Stimulated activated memory B cell treated with anti-CD40 and anti-IgM and Interleukin-4, amounts not matched to agents 10 μg/mL and 1 μg/mL and 100 μg/mL, for 72 hours (primary cell): ENCODE measurements at regions not wholly inside any gene's neighbourhood (a gene's known extent, or its start where the extent isn't known, plus 50 kb on each side); places are given as distances from the start of the nearest gene placed in this dataset.
A peak's percentile ranks its signal among the peaks of the same experiment; 100 is the strongest.

Source experiments
- ATAC-seq: fragments of 150-1000 bp; cut with Tn5 transposase; 2 replicates; pipeline ENCODE4 v1.10.0; 2021
- H3K27ac Mint-ChIP-seq: one replicate; pipeline ENCODE4 v1.8.0; 2022; ENCODE audit warnings: mild to moderate bottlenecking, mixed read lengths
- H3K27me3 Mint-ChIP-seq: one replicate; pipeline ENCODE4 v1.8.0; 2022; ENCODE audit warnings: mixed read lengths
- H3K36me3 Mint-ChIP-seq: one replicate; pipeline ENCODE4 v1.8.0; 2022; ENCODE audit warnings: mixed read lengths
- H3K4me1 Mint-ChIP-seq: one replicate; pipeline ENCODE4 v1.8.0; 2022; ENCODE audit warnings: mixed read lengths
- H3K4me3 Mint-ChIP-seq: one replicate; pipeline ENCODE4 v1.8.0; 2022; ENCODE audit warnings: mild to moderate bottlenecking, moderate library complexity, mixed read lengths
- H3K9me3 Mint-ChIP-seq: one replicate; pipeline ENCODE4 v1.8.0; 2022; ENCODE audit warnings: mixed read lengths

GRCh38 chr10:62924344-62924748, 108.2 kb upstream of the EGR2 start:
- H3K27ac Mint-ChIP-seq = no peak overlapping the region
- ATAC-seq = peak; percentile 31

GRCh38 chr10:62919776-62920175, 103.6 kb upstream of the EGR2 start:
- Mint-ChIP-seq H3K36me3 (no peaks in the 10 kb centered on the region), H3K27me3 (no peaks in the 10 kb centered on the region), H3K4me3 (no peak overlapping the region), H3K9me3 (no peaks in the 10 kb centered on the region), H3K27ac (no peak overlapping the region), H3K4me1 (peaks cover 25% of the 10 kb centered on the region)
- ATAC-seq = no peak

More at GRCh38 chr10:62924344-62924748, 108.2 kb upstream of the EGR2 start:
- Mint-ChIP-seq H3K4me1 (no peaks in the 10 kb centered on the region), H3K36me3 (no peaks in the 10 kb centered on the region), H3K27me3 (no peaks in the 10 kb centered on the region), H3K9me3 (peaks cover 7% of the 10 kb centered on the region), H3K4me3 (no peak overlapping the region)

- no peaks in the 10 kb centered on the region for H3K9me3 Mint-ChIP-seq
- peak; percentile 72 for ATAC-seq
- peak overlapping the region; percentile 24 for H3K4me3 Mint-ChIP-seq
- H3K36me3 Mint-ChIP-seq = no peaks in the 10 kb centered on the region
- H3K27ac Mint-ChIP-seq = peak overlapping the region; percentile 62
- H3K27me3 Mint-ChIP-seq = no peaks in the 10 kb centered on the region
- H3K4me1 Mint-ChIP-seq = peaks cover 45% of the 10 kb centered on the region
Measured at GRCh38 chr10:62917475-62918238, 101.5 kb upstream of the EGR2 start.

- Mint-ChIP-seq H3K36me3 (no peaks in the 10 kb centered on the region), H3K4me3 (no peak overlapping the region), H3K27me3 (no peaks in the 10 kb centered on the region), H3K27ac (no peak overlapping the region), H3K4me1 (peaks cover 60% of the 10 kb centered on the region), H3K9me3 (no peaks in the 10 kb centered on the region)
- ATAC-seq = no peak
Measured at GRCh38 chr10:62916141-62916603, 100.0 kb upstream of the EGR2 start.

- Mint-ChIP-seq H3K36me3 (no peaks in the 10 kb centered on the region), H3K27ac (peak overlapping the region; percentile 17), H3K4me3 (no peak overlapping the region), H3K27me3 (no peaks in the 10 kb centered on the region), H3K4me1 (peaks cover 64% of the 10 kb centered on the region), H3K9me3 (no peaks in the 10 kb centered on the region)
- ATAC-seq = no peak
Measured at GRCh38 chr10:62915158-62915557, 99.0 kb upstream of the EGR2 start.

- no peak for ATAC-seq
- no peaks in the 10 kb centered on the region for H3K9me3 Mint-ChIP-seq
- peak overlapping the region; percentile 78 for H3K27ac Mint-ChIP-seq
- H3K36me3 Mint-ChIP-seq = no peaks in the 10 kb centered on the region
- no peak overlapping the region for H3K4me3 Mint-ChIP-seq
- peaks cover 66% of the 10 kb centered on the region for H3K4me1 Mint-ChIP-seq
- H3K27me3 Mint-ChIP-seq = no peaks in the 10 kb centered on the region
Measured at GRCh38 chr10:62912086-62912485, 95.9 kb upstream of the EGR2 start.

- H3K27me3 Mint-ChIP-seq = no peaks in the 10 kb centered on the region
- ATAC-seq = no peak
- no peaks in the 10 kb centered on the region for H3K36me3 Mint-ChIP-seq
- peaks cover 67% of the 10 kb centered on the region for H3K4me1 Mint-ChIP-seq
- peak overlapping the region; percentile 26 for H3K4me3 Mint-ChIP-seq
- peak overlapping the region; percentile 78 for H3K27ac Mint-ChIP-seq
- H3K9me3 Mint-ChIP-seq = no peaks in the 10 kb centered on the region
Measured at GRCh38 chr10:62911210-62911963, 95.2 kb upstream of the EGR2 start.

GRCh38 chr10:62907470-62908212, 91.5 kb upstream of the EGR2 start:
- H3K4me3 Mint-ChIP-seq = peak overlapping the region; percentile 5
- peaks cover 7% of the 10 kb centered on the region for H3K9me3 Mint-ChIP-seq
- peaks cover 54% of the 10 kb centered on the region for H3K4me1 Mint-ChIP-seq
- ATAC-seq = peak; percentile 84
- H3K27ac Mint-ChIP-seq = peak overlapping the region; percentile 79
- H3K27me3 Mint-ChIP-seq = no peaks in the 10 kb centered on the region
- H3K36me3 Mint-ChIP-seq = no peaks in the 10 kb centered on the region

- no peak for ATAC-seq
- Mint-ChIP-seq H3K36me3 (no peaks in the 10 kb centered on the region), H3K27me3 (no peaks in the 10 kb centered on the region), H3K9me3 (peaks cover 7% of the 10 kb centered on the region), H3K4me3 (no peak overlapping the region), H3K4me1 (peaks cover 42% of the 10 kb centered on the region), H3K27ac (no peak overlapping the region)
Measured at GRCh38 chr10:62904281-62904875, 88.2 kb upstream of the EGR2 start.

GRCh38 chr10:62903828-62904227, 87.7 kb upstream of the EGR2 start:
- H3K27ac Mint-ChIP-seq = no peak overlapping the region
- no peaks in the 10 kb centered on the region for H3K36me3 Mint-ChIP-seq
- H3K27me3 Mint-ChIP-seq = no peaks in the 10 kb centered on the region
- ATAC-seq = no peak
- H3K4me3 Mint-ChIP-seq = no peak overlapping the region
- peaks cover 7% of the 10 kb centered on the region for H3K9me3 Mint-ChIP-seq
- H3K4me1 Mint-ChIP-seq = peaks cover 42% of the 10 kb centered on the region

- H3K4me3 Mint-ChIP-seq = no peak overlapping the region
- peaks cover 7% of the 10 kb centered on the region for H3K9me3 Mint-ChIP-seq
- H3K27ac Mint-ChIP-seq = no peak overlapping the region
- no peak for ATAC-seq
- H3K27me3 Mint-ChIP-seq = no peaks in the 10 kb centered on the region
- H3K36me3 Mint-ChIP-seq = no peaks in the 10 kb centered on the region
- peaks cover 26% of the 10 kb centered on the region for H3K4me1 Mint-ChIP-seq
Measured at GRCh38 chr10:62900829-62901571, 84.8 kb upstream of the EGR2 start.

GRCh38 chr10:62899311-62899710, 83.1 kb upstream of the EGR2 start:
- Mint-ChIP-seq H3K9me3 (no peaks in the 10 kb centered on the region), H3K4me3 (no peak overlapping the region), H3K36me3 (no peaks in the 10 kb centered on the region), H3K27ac (no peak overlapping the region), H3K4me1 (peaks cover 11% of the 10 kb centered on the region), H3K27me3 (no peaks in the 10 kb centered on the region)
- ATAC-seq = no peak

GRCh38 chr10:62895063-62895462, 78.9 kb upstream of the EGR2 start:
- Mint-ChIP-seq H3K9me3 (no peaks in the 10 kb centered on the region), H3K4me3 (no peak overlapping the region), H3K27ac (no peak overlapping the region), H3K4me1 (peaks cover 5% of the 10 kb centered on the region), H3K36me3 (no peaks in the 10 kb centered on the region), H3K27me3 (no peaks in the 10 kb centered on the region)
- ATAC-seq = no peak

GRCh38 chr10:62894156-62894555, 78.0 kb upstream of the EGR2 start:
- H3K9me3 Mint-ChIP-seq = no peaks in the 10 kb centered on the region
- H3K4me3 Mint-ChIP-seq = no peak overlapping the region
- H3K27me3 Mint-ChIP-seq = no peaks in the 10 kb centered on the region
- H3K36me3 Mint-ChIP-seq = no peaks in the 10 kb centered on the region
- no peak overlapping the region for H3K27ac Mint-ChIP-seq
- H3K4me1 Mint-ChIP-seq = peaks cover 5% of the 10 kb centered on the region
- no peak for ATAC-seq
